ENCODE measurements at regions not wholly inside any gene's neighbourhood (a gene's known extent, or its start where the extent isn't known, plus 50 kb on each side); places are given as distances from the start of the nearest gene placed in this dataset.
"Not testable (repeated sequence)": the region's sequence is repeated elsewhere in the genome, so short reads cannot be mapped to it uniquely, and the experiment has no call there.

GRCh38 chr10:2099321-2099720, 362.0 kb upstream of the ADARB2 start:
- no peak for DNase-seq (ENCODE audit: low read depth)

DNA sequence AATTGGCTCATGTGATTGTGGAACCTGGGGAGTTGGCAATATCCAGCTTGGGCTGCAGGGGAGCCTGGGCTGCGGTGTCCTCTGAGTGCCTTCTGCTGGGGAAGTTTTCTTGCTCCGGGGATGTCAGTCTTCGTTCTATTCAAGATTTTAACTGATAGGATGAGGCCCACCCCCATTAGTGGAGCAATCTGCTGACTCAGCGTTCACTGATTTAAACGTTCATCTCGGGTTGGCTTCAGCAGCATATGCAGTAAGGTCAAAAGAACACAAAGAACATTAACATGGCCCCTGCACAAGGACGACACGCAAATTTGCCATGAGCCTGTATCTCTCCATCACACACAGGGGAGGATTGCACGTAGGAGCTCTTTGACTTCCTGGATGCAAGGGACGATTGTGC, 360.6 kb upstream of the ADARB2 start:
- no peak for DNase-seq (ENCODE audit: low read depth)

GRCh38 chr10:2094171-2094570, 356.8 kb upstream of the ADARB2 start:
- DNase-seq (ENCODE audit: low read depth): no peak

- DNase-seq (ENCODE audit: low read depth): no peak
Measured at GRCh38 chr10:2083591-2083990, 346.3 kb upstream of the ADARB2 start.

DNA sequence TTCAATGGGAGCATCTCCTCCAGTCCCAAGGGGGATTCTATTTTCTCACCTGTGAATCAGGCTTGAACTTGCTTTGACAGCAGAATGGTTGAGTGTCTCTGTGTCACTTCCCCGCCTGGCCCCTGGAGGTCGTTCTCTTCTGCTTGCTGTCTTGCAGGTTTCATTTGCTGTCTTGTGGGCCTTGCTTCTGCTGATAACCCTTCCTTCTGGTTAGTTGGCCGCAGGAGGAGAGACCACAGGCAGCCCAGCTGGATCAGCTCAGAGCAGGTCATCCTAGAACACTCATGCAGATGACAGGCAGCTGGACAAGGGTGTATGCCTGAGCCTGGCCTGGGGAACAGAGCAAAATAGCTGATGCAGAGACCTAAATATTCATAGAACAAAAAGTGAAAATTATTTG, 344.2 kb upstream of the ADARB2 start:
- no peak for DNase-seq (ENCODE audit: low read depth)

GRCh38 chr10:2079603-2080078, 342.3 kb upstream of the ADARB2 start:
- no peak for DNase-seq (ENCODE audit: low read depth)

DNA sequence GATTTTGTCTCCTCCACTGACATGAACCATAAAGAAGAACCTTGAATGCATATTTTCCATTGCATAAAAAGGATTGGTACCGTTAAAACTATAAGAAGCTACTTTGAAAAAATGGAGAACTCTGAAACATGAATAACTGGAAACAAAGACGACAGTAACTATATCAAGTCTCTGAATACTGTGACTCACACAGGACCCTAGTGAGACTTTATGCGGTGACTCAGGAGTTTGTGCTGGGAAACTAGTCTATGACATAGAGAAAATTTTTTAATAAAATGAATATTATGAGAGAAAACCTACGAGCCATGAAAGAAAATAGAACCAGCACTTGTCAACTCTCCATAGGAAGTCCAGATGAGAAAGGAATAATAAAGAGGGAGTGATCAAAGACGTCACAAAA, 339.9 kb upstream of the ADARB2 start:
- no peak for DNase-seq (ENCODE audit: low read depth)

- DNase-seq (ENCODE audit: low read depth): no peak
Measured at GRCh38 chr10:2076528-2076927, 339.2 kb upstream of the ADARB2 start.

- DNase-seq (ENCODE audit: low read depth): no peak
Measured at GRCh38 chr10:2067015-2067414, 329.7 kb upstream of the ADARB2 start.

DNA sequence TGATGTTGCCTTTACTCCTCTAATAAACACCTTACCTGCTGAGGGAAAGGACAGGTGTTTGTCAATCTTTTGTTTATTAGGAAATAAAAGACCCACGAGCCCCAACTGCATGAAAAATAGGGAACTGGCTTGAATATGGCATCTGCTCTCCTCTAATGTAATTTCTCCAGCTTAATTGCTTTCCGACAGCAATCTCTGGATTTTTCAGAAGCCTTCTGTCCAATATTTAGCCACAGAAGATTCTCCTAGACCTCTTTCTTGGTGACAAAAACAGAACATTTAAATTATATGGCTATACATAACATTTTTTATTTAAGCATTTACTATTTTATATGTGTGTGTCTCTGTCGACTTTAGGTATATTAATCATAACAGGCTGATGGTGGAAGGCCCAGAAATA, 317.4 kb upstream of the ADARB2 start:
- DNase-seq (ENCODE audit: low read depth): no peak

- no peak for DNase-seq (ENCODE audit: low read depth)
Measured at GRCh38 chr10:2053805-2054204, 316.5 kb upstream of the ADARB2 start.

DNA sequence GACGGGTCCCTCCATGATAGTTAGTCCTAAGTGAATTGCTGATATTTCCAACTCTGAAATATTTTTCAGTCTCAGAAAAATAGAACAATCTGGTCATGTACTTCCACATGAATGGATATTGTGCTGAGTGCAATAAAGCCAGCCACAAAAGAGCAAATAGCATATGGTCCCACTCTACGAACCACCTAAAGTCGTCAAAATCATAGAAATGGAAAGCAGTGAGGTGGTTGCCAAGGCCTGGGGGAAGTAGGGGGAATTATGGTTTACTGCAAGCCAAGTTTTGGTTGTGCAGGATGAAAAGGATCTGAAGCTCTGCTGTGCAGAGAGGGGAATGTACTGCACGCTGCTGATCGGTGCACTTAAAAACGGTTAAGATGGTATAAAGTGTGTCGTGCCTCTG, 313.8 kb upstream of the ADARB2 start:
- DNase-seq (ENCODE audit: low read depth): no peak

DNA sequence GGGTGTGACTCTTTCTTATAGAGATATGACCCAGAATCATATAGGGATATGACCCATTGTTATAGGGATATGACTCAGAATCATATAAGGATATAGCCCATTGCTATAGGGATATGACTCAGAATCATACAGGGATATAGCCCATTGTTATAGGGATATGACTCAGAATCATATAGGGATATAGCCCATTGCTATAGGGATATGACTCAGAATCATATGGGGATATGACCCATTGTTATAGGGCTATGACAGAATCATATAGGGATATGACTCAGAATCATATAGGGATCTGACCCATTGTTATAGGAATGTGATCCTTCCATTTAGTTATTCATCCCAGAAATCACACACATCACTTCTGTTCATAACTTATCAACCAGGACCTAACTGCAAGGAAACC, 312.2 kb upstream of the ADARB2 start:
- no peak for DNase-seq (ENCODE audit: low read depth)

- DNase-seq (ENCODE audit: low read depth): no peak
Measured at GRCh38 chr10:2048337-2048973, 311.1 kb upstream of the ADARB2 start.

DNA sequence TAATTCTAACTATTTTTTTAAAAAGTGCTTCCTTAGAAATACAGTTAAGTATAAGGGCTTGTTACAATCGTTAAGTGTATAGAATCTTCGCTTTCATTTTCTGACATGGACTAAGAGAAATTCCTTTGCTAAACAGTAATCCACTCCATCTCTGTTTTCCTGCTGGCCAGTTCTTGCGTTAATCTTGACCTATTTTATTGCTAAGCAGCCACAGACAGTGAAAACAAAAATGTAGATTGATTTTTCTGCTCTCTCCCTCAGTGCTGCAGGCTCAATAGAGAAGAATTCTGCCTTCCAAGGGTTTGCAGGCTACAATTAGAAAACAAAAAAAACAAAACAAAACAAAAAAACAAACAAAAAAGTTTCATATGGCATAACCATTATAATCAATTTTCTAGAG, 310.4 kb upstream of the ADARB2 start:
- DNase-seq (ENCODE audit: low read depth): no peak

GRCh38 chr10:2043379-2043778, 306.1 kb upstream of the ADARB2 start:
- no peak for DNase-seq (ENCODE audit: low read depth)

DNA sequence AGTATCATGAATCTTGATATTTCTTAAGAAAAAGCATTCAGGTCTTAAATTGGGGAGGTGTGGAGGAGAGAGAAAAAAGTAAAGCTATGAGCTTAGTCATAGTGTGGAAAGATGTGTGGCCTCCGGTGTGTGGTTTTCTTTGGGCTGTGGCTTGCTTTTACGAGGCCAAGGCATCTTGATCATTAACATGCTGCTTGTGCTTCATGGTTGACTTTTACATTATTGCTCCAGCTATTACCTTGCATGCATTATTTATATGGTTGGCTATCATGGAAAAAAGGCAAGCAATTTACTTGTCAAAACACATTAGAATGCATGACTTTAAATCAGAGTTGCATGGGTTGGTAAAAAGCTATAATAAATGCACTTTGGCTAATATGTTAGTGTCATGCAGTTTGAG, 300.7 kb upstream of the ADARB2 start:
- no peak for DNase-seq (ENCODE audit: low read depth)

DNA sequence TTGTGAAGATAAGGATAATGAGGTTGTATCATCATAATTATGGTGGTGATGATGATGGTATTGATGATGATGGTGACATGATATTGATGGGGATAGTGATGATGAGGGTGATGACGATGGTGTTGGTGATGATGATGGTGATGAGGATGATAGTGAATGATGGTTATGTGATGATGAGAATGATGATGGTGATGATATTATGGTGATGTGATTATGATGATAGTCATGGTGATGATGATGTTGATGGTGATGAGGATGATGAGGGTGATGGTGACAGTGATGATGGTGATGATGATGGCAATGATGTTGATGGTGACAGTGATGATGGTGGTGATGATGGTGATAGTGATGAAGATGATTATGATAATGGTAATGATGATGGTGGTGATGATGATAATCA, 299.9 kb upstream of the ADARB2 start:
- DNase-seq (ENCODE audit: low read depth): no peak

DNA sequence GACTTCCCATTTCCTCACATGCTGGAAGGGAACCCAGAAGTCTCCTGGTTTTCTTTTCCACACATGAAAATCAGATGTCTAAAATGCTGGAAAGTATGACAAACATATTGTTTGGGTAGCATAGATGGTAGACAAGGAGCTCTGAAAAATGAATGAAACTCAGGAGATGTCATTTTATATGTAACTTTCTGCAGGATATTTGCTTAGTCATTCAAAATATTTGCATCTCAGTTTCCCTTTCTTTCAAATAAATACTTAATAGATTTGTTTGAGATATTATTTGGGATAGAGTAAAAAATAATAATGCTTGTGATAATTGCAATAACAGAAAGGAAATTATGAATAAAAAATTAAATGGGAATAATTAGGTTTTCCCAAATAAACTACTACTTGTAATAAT, 298.9 kb upstream of the ADARB2 start:
- DNase-seq (ENCODE audit: low read depth): no peak

GRCh38 chr10:2030046-2030445, 292.7 kb upstream of the ADARB2 start:
- DNase-seq (ENCODE audit: low read depth): no peak

- no peak for DNase-seq (ENCODE audit: low read depth)
Measured at GRCh38 chr10:2026936-2027335, 289.6 kb upstream of the ADARB2 start.

GRCh38 chr10:2024750-2025149, 287.4 kb upstream of the ADARB2 start:
- DNase-seq (ENCODE audit: low read depth): not testable (repeated sequence)

- DNase-seq (ENCODE audit: low read depth): no peak
Measured at GRCh38 chr10:2023687-2024086, 286.4 kb upstream of the ADARB2 start.

GRCh38 chr10:2022401-2022800, 285.1 kb upstream of the ADARB2 start:
- DNase-seq (ENCODE audit: low read depth): no peak

DNA sequence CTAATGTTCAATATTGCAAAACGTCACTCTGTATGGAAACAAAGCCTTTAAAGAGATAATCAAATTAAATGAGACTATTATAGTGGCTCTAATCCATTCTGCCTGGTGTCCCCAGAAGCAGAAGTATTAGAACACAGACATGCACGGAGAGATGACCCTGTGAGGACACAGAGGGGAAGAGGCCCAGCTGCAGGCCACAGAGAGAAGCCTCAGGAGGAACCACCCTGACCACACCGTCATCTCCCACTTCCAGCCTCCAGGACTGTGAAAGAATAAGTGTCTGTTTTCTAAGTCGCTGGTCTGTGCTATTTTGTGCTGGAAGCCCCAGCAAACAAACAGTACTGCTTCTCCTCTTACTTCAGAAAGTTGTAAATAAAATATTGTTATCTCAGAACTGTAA, 283.5 kb upstream of the ADARB2 start:
- DNase-seq (ENCODE audit: low read depth): no peak

Data from GM04504 (cell line).